OCI-LY7 (cell line): ENCODE measurements at regions not wholly inside any gene's neighbourhood (a gene's known extent, or its start where the extent isn't known, plus 50 kb on each side); places are given as distances from the start of the nearest gene placed in this dataset.
"Not testable (repeated sequence)": the region's sequence is repeated elsewhere in the genome, so short reads cannot be mapped to it uniquely, and the experiment has no call there.

ENCODE experiments used
- BruUV-seq: library from RNA; stranded (reverse); fragments of 400-500 nt; replicated peaks from 2 replicates; lab custom pipeline; 2021; lab: Mats Ljungman, UMichigan
- CTCF ChIA-PET: fragments of 300-600 bp; sonication (Branson Sonifier 250); formaldehyde crosslinking; loops from one replicate; lab custom pipeline; 2022; ENCODE audit warnings: antibody characterized with exemption; ENCODE audit not compliant: unreplicated experiment; lab: Charles Lee
- POLR2A ChIA-PET: fragments of 300-600 bp; sonication (Branson Sonifier 250); formaldehyde crosslinking; loops from one replicate; lab custom pipeline; 2022; ENCODE audit warnings: antibody characterized with exemption; lab: Charles Lee
- DNase-seq: peaks from one replicate; pipeline ENCODE4 v3.0.0-alpha.2; 2015; ENCODE audit warnings: low spot score
- H2AFZ ChIP-seq: fragments of 200-600 bp; sonication (generic), shearing (Covaris generic); 2 replicates; pipeline ENCODE4 v1.6.1; 2014; ENCODE audit warnings: mild to moderate bottlenecking, antibody characterized with exemption, low read length, moderate library complexity
- H3K27ac ChIP-seq: fragments of 200-600 bp; sonication (generic); 2 replicates; pipeline ENCODE4 v1.5.1; 2014; ENCODE audit warnings: mixed run types, low read depth, mild to moderate bottlenecking, moderate library complexity, low read length, inconsistent platforms; ENCODE audit not compliant: poor library complexity, severe bottlenecking
- H3K36me3 ChIP-seq: fragments of 200-600 bp; sonication (generic); 2 replicates; pipeline ENCODE4 v1.6.1; 2014; ENCODE audit warnings: mild to moderate bottlenecking, antibody characterized with exemption, low read length, moderate library complexity, mixed read lengths; ENCODE audit not compliant: insufficient read depth
- H3K4me1 ChIP-seq: fragments of 200-600 bp; sonication (generic); 2 replicates; pipeline ENCODE4 v1.5.1; 2014; ENCODE audit warnings: mild to moderate bottlenecking, low read length; ENCODE audit not compliant: insufficient read depth, poor library complexity, severe bottlenecking
- H3K4me2 ChIP-seq: fragments of 200-600 bp; sonication (generic); 2 replicates; pipeline ENCODE4 v1.6.1; 2014; ENCODE audit warnings: mild to moderate bottlenecking, low read length
- H3K4me3 ChIP-seq: fragments of 200-600 bp; sonication (generic); 2 replicates; pipeline ENCODE4 v1.5.1; 2014; ENCODE audit warnings: mild to moderate bottlenecking, low read depth, low read length; ENCODE audit not compliant: poor library complexity, severe bottlenecking
- H3K79me2 ChIP-seq: fragments of 200-600 bp; sonication (generic); 2 replicates; pipeline ENCODE4 v1.6.1; 2016; ENCODE audit warnings: low read depth, mild to moderate bottlenecking, low read length, moderate library complexity, mixed read lengths; ENCODE audit not compliant: insufficient read depth
- H3K9me2 ChIP-seq: fragments of 200-600 bp; sonication (generic); 2 replicates; pipeline ENCODE4 v1.6.1; 2016; ENCODE audit warnings: mild to moderate bottlenecking, low read length, mixed read lengths; ENCODE audit not compliant: insufficient read depth
- H3K9me3 ChIP-seq: fragments of 200-600 bp; sonication (generic); 2 replicates; pipeline ENCODE4 v1.6.1; 2014; ENCODE audit warnings: mild to moderate bottlenecking, mixed run types, low read length, mixed read lengths
- H4K20me1 ChIP-seq: fragments of 200-600 bp; sonication (generic); 2 replicates; pipeline ENCODE4 v1.6.1; 2014; ENCODE audit warnings: mild to moderate bottlenecking, antibody characterized with exemption, low read length, moderate library complexity, mixed read lengths; ENCODE audit not compliant: insufficient read depth
- CTCF ChIP-seq: fragments of 200-600 bp; sonication (generic); conservative IDR thresholded peaks from 2 replicates; pipeline ENCODE4 v1.5.1; 2014; ENCODE audit warnings: mild to moderate bottlenecking, antibody characterized with exemption, low read length, moderate library complexity, mixed read lengths
- EZH2phosphoT487 ChIP-seq: fragments of 200-600 bp; sonication (generic); IDR thresholded peaks from 2 replicates; pipeline ENCODE4 v1.6.1; 2018; ENCODE audit warnings: low read depth, borderline replicate concordance, mild to moderate bottlenecking, mixed run types, antibody characterized with exemption, low read length, moderate library complexity, mixed read lengths
- intact Hi-C: fragments of 100-400 bp; cut with micrococcal nuclease; formaldehyde crosslinking; loops from one replicate; pipeline ENCODE4 v1.10.0; 2022; ENCODE audit not compliant: unreplicated experiment

GRCh38 chr18:29361843-29362242 is 1184.9 kb upstream of the CDH2 start:
- Histone ChIP-seq H3K79me2 (no peaks in the 10 kb centered on the region), H3K36me3 (no peaks in the 10 kb centered on the region), H3K4me2 (no peak overlapping the region), H4K20me1 (no peaks in the 10 kb centered on the region), H3K27ac (no peak overlapping the region), H2AFZ (no peak overlapping the region), H3K4me3 (no peak overlapping the region), H3K9me3 (no peaks in the 10 kb centered on the region), H3K4me1 (no peaks in the 10 kb centered on the region), H3K9me2 (no peaks in the 10 kb centered on the region)
- TF ChIP-seq CTCF (peak; percentile 43), EZH2phosphoT487 (no peak)
- intact Hi-C loops: no loop called here
- no TSS peak for BruUV-seq
- ChIA-PET CTCF (no interaction called here), POLR2A (no interaction called here)
- peak; percentile 3 for DNase-seq

- POLR2A ChIA-PET: interaction anchor here (0.7 kb wide), 1 partner anchor 9 kb away, joined by 5 read pairs; no protein-coding TSS in a partner anchor
- intact Hi-C loops: not testable (repeated sequence)
These were observed 1183.7 kb upstream of the CDH2 start for GRCh38 chr18:29360659-29361058.

DNA sequence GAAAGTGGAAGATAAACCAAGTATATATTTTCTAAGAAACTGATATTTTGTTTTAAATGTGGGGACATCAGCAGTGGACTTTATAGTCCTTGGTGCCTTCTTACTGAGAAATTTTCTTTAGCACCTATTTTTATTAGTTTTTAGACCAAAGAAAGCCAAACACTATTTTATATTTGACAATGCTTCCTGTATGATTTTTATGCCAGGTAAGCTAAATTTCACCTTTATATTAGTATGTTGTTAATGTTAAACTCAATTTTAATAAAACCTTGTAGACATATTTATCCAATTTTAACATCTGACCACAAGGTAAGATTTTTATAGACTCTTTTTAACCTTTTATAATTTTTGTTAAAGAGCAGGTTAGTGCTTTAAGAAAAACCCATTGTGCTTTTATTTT is 1182.3 kb upstream of the CDH2 start:
- H3K36me3 ChIP-seq, H3K4me3 ChIP-seq, intact Hi-C loops, H3K79me2 ChIP-seq, H3K9me3 ChIP-seq, H3K9me2 ChIP-seq, H3K4me2 ChIP-seq, H3K4me1 ChIP-seq, DNase-seq, CTCF ChIA-PET, H3K27ac ChIP-seq, H2AFZ ChIP-seq, BruUV-seq, H4K20me1 ChIP-seq: not testable (repeated sequence)
- POLR2A ChIA-PET: interaction anchor here (0.5 kb wide), 1 partner anchor 372 kb away, joined by 4 read pairs; no protein-coding TSS in a partner anchor

More at GRCh38 chr18:29360659-29361058, 1183.7 kb upstream of the CDH2 start:
- H3K79me2 ChIP-seq, DNase-seq, H4K20me1 ChIP-seq, BruUV-seq, H3K9me2 ChIP-seq, H3K4me3 ChIP-seq, H3K4me1 ChIP-seq, H3K27ac ChIP-seq, H3K4me2 ChIP-seq, H3K9me3 ChIP-seq, H2AFZ ChIP-seq, H3K36me3 ChIP-seq, CTCF ChIA-PET: not testable (repeated sequence)

GRCh38 chr18:29351171-29351570 is 1174.2 kb upstream of the CDH2 start:
- no peak overlapping the region for H2AFZ ChIP-seq
- no peaks in the 10 kb centered on the region for H3K36me3 ChIP-seq
- no peaks in the 10 kb centered on the region for H3K9me3 ChIP-seq
- no peaks in the 10 kb centered on the region for H3K9me2 ChIP-seq
- no peaks in the 10 kb centered on the region for H3K4me1 ChIP-seq
- no peaks in the 10 kb centered on the region for H4K20me1 ChIP-seq
- H3K27ac ChIP-seq: no peak overlapping the region
- BruUV-seq: no TSS peak
- ChIA-PET POLR2A (no interaction called here), CTCF (no interaction called here)
- no peak for TF ChIP-seq CTCF
- TF ChIP-seq EZH2phosphoT487: no peak
- intact Hi-C loops: no loop called here
- DNase-seq: no peak
- no peaks in the 10 kb centered on the region for H3K79me2 ChIP-seq
- no peak overlapping the region for H3K4me3 ChIP-seq
- H3K4me2 ChIP-seq: no peak overlapping the region
